OCI-LY1 (cell line): ENCODE measurements at regions not wholly inside any gene's neighbourhood (a gene's known extent, or its start where the extent isn't known, plus 50 kb on each side); places are given as distances from the start of the nearest gene placed in this dataset.

Experiments used
- H2AFZ ChIP-seq: fragments of 200-600 bp; sonication (generic), shearing (Covaris generic); 2 replicates; pipeline ENCODE4 v1.6.0; 2014; ENCODE audit warnings: antibody characterized with exemption, mild to moderate bottlenecking, low read length
- H3F3A ChIP-seq: fragments of 200-600 bp; sonication (generic), shearing (Covaris generic); 2 replicates; pipeline ENCODE4 v1.6.0; 2014; ENCODE audit warnings: mild to moderate bottlenecking, antibody characterized with exemption, low read length, moderate library complexity; ENCODE audit not compliant: insufficient read depth
- H3K27ac ChIP-seq: fragments of 200-600 bp; sonication (generic); 2 replicates; pipeline ENCODE4 v1.5.1; 2014; ENCODE audit warnings: low read length, mixed run types, mild to moderate bottlenecking, low read depth; ENCODE audit not compliant: poor library complexity, severe bottlenecking
- H3K27me3 ChIP-seq: fragments of 200-600 bp; sonication (generic); 2 replicates; pipeline ENCODE4 v1.6.0; 2014; ENCODE audit warnings: antibody characterized with exemption, mild to moderate bottlenecking, low read length, moderate library complexity; ENCODE audit not compliant: insufficient read depth
- H3K36me3 ChIP-seq: fragments of 200-600 bp; sonication (generic); 2 replicates; pipeline ENCODE4 v1.6.1; 2014; ENCODE audit warnings: mild to moderate bottlenecking, antibody characterized with exemption, low read length, moderate library complexity, mixed read lengths; ENCODE audit not compliant: insufficient read depth
- H3K4me1 ChIP-seq: fragments of 200-600 bp; sonication (generic); 2 replicates; pipeline ENCODE4 v1.5.1; 2014; ENCODE audit warnings: mild to moderate bottlenecking, low read length, moderate library complexity; ENCODE audit not compliant: insufficient read depth, severe bottlenecking
- H3K4me2 ChIP-seq: fragments of 200-600 bp; sonication (generic), shearing (Covaris generic); 2 replicates; pipeline ENCODE4 v1.6.1; 2014; ENCODE audit warnings: low read length
- H3K4me3 ChIP-seq: fragments of 200-600 bp; sonication (generic); 2 replicates; pipeline ENCODE4 v1.5.1; 2014; ENCODE audit warnings: low read length, low read depth, mild to moderate bottlenecking, mixed read lengths; ENCODE audit not compliant: poor library complexity, severe bottlenecking
- H3K79me2 ChIP-seq: fragments of 200-600 bp; shearing (Covaris generic); 2 replicates; pipeline ENCODE4 v1.6.1; 2016; ENCODE audit warnings: mixed run types, low read length, mixed read lengths; ENCODE audit not compliant: insufficient read depth
- H3K9ac ChIP-seq: fragments of 200-600 bp; sonication (generic), shearing (Covaris generic); 2 replicates; pipeline ENCODE4 v1.6.1; 2014; ENCODE audit warnings: mild to moderate bottlenecking, low read length, mixed read lengths
- H3K9me2 ChIP-seq: fragments of 200-600 bp; sonication (generic), shearing (Covaris generic); 2 replicates; pipeline ENCODE4 v1.6.1; 2014; ENCODE audit warnings: low read depth, mild to moderate bottlenecking, low read length, mixed read lengths
- H3K9me3 ChIP-seq: fragments of 200-600 bp; shearing (Covaris generic); 2 replicates; pipeline ENCODE4 v1.6.1; 2014; ENCODE audit warnings: low read length, mixed read lengths
- H4K20me1 ChIP-seq: fragments of 200-600 bp; sonication (generic), shearing (Covaris generic); 2 replicates; pipeline ENCODE4 v1.6.0; 2016; ENCODE audit warnings: mild to moderate bottlenecking, low read length; ENCODE audit not compliant: insufficient read depth
- EZH2 ChIP-seq: fragments of 200-600 bp; sonication (generic), shearing (Covaris generic); IDR thresholded peaks from 2 replicates; pipeline ENCODE4 v1.8.0; 2017; ENCODE audit warnings: borderline replicate concordance, mixed run types, mild to moderate bottlenecking, antibody characterized with exemption, low read length, moderate library complexity, mixed read lengths
- TF ChIP-seq, protein P1 (sequence below): fragments of 200-600 bp; sonication (generic), shearing (Covaris generic); IDR thresholded peaks from 2 replicates; pipeline ENCODE4 v1.5.1; 2017; ENCODE audit warnings: mild to moderate bottlenecking, antibody characterized with exemption, low read length, moderate library complexity, mixed read lengths

DNA sequence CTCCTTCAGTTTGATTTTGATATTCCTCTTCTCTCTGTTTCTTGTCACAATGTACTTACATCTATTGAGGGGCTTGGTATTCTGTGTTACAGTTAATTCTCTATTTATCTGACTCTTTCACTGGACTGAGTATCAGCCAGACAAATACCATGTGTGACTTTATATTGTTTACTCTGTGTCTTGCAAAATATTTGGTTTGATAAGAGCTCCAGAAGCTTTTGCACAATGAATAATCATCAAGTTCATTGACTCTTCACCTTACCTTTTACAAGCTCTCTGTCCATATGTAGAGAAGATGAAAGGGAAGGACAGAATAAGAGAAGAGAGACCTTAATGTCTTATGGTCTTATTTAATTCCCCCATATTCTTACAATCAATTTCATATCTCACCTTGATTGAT is 877.7 kb upstream of the CDH8 start:
- Histone ChIP-seq H3K36me3 (no peaks in the 10 kb centered on the region), H3K27me3 (no peaks in the 10 kb centered on the region), H3K4me2 (no peak overlapping the region), H4K20me1 (no peaks in the 10 kb centered on the region), H3K9me3 (no peaks in the 10 kb centered on the region), H2AFZ (no peak overlapping the region), H3K4me1 (no peaks in the 10 kb centered on the region), H3K27ac (no peak overlapping the region), H3K4me3 (no peak overlapping the region), H3K9me2 (no peaks in the 10 kb centered on the region), H3K79me2 (no peaks in the 10 kb centered on the region), H3F3A (no peaks in the 10 kb centered on the region), H3K9ac (no peak overlapping the region)
- TF ChIP-seq EZH2: no peak
- TF ChIP-seq, protein P1, sequence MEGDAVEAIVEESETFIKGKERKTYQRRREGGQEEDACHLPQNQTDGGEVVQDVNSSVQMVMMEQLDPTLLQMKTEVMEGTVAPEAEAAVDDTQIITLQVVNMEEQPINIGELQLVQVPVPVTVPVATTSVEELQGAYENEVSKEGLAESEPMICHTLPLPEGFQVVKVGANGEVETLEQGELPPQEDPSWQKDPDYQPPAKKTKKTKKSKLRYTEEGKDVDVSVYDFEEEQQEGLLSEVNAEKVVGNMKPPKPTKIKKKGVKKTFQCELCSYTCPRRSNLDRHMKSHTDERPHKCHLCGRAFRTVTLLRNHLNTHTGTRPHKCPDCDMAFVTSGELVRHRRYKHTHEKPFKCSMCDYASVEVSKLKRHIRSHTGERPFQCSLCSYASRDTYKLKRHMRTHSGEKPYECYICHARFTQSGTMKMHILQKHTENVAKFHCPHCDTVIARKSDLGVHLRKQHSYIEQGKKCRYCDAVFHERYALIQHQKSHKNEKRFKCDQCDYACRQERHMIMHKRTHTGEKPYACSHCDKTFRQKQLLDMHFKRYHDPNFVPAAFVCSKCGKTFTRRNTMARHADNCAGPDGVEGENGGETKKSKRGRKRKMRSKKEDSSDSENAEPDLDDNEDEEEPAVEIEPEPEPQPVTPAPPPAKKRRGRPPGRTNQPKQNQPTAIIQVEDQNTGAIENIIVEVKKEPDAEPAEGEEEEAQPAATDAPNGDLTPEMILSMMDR: no peak

DNA sequence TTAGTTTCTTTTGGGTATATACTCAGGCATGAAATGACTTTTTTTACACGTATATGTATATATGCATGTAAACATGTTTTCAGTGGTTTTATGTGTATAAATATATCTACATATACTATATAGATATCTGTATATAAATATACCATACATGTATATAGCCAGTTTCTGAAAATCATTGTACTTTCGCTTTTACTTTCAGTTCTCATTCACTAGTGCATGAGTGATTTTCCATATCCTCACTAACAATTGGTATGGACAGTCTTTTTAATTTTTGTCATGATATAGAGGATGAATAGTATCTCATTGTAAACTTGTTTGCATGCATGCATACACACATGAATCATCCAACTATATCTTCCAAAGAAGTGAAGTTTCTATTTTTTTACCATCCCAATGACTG is 877.1 kb upstream of the CDH8 start:
- Histone ChIP-seq H4K20me1 (no peaks in the 10 kb centered on the region), H3K4me2 (no peak overlapping the region), H3K9ac (no peak overlapping the region), H3F3A (no peaks in the 10 kb centered on the region), H3K27me3 (no peaks in the 10 kb centered on the region), H3K9me2 (no peaks in the 10 kb centered on the region), H2AFZ (no peak overlapping the region), H3K36me3 (no peaks in the 10 kb centered on the region), H3K9me3 (no peaks in the 10 kb centered on the region), H3K4me1 (no peaks in the 10 kb centered on the region), H3K79me2 (no peaks in the 10 kb centered on the region), H3K27ac (no peak overlapping the region), H3K4me3 (no peak overlapping the region)
- TF ChIP-seq EZH2: no peak

DNA sequence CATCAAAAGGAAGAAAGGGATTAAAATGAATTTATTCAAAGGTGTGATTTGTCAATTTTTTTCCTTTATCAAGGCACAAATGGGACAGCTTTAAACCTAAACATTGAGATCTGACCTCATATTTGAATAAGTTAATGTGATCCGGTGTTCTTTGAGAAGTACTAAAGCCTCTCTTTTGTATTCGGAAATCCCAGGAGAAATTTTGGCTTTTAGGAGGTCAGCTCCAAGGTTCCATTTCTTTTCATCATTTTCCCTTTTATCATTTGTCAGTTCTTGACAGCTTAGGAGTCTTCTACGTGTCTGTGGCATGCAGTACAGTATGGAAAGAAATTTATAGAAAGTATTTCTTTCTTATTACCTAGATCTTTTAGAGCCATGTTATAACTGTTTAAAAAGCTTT is 873.4 kb upstream of the CDH8 start:
- H3K4me1 ChIP-seq: no peaks in the 10 kb centered on the region
- no peak overlapping the region for H3K27ac ChIP-seq
- no peaks in the 10 kb centered on the region for H3K9me3 ChIP-seq
- TF ChIP-seq, protein P1: no peak
- TF ChIP-seq EZH2: no peak
- no peaks in the 10 kb centered on the region for H3K36me3 ChIP-seq
- H3K4me3 ChIP-seq: no peak overlapping the region
- no peak overlapping the region for H2AFZ ChIP-seq
- no peak overlapping the region for H3K4me2 ChIP-seq
- no peaks in the 10 kb centered on the region for H3K27me3 ChIP-seq
- H4K20me1 ChIP-seq: no peaks in the 10 kb centered on the region
- H3F3A ChIP-seq: no peaks in the 10 kb centered on the region
- H3K9me2 ChIP-seq: no peaks in the 10 kb centered on the region
- no peak overlapping the region for H3K9ac ChIP-seq
- no peaks in the 10 kb centered on the region for H3K79me2 ChIP-seq

DNA sequence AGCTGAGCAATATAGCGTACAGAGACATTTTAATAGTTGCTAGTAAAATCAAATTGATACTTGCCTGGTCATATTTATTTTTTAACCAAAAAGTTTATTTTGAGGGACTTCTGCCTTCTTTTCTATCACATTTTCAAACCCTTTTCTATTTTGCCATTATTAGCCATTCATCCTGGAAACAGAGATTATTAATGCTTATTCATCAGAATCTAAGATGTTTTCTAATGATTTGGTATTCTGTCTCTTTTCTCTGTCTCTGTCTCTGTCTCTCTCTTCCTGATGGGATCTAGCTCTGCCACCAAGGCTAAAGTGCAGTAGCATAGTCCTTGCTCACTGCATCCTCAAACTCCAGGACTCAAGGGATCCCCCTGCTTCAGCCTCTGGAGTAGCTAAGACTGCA is 871.3 kb upstream of the CDH8 start:
- Histone ChIP-seq H3K27ac (no peak overlapping the region), H3K4me1 (no peaks in the 10 kb centered on the region), H3K9me3 (no peaks in the 10 kb centered on the region), H4K20me1 (no peaks in the 10 kb centered on the region), H2AFZ (no peak overlapping the region), H3K9ac (no peak overlapping the region), H3K36me3 (no peaks in the 10 kb centered on the region), H3K9me2 (no peaks in the 10 kb centered on the region), H3K27me3 (no peaks in the 10 kb centered on the region), H3K79me2 (no peaks in the 10 kb centered on the region), H3K4me3 (no peak overlapping the region), H3F3A (no peaks in the 10 kb centered on the region), H3K4me2 (no peak overlapping the region)
- TF ChIP-seq, protein P1: no peak
- no peak for TF ChIP-seq EZH2
